ENCODE measurements at regions not wholly inside any gene's neighbourhood (a gene's known extent, or its start where the extent isn't known, plus 50 kb on each side); places are given as distances from the start of the nearest gene placed in this dataset.

DNA sequence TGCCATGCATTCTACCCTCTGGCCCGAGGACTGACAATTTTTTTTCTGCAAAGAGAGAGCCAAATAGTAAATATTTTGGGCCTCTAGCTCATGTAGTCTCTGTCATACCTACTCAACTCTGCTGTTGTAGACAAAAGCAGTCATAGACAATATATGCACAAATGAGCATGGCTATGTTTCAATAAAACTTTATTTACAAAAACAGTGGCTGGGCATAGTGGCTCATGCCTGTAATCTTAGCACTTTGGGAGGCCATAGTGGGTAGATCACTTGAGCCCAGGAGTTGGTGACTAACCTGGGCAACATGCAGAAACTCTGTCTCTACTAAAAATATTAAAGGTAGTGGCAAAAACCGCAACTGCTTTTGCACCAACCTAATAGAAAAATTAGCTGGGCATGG lies 153.7 kb upstream of the BTG1 start:
- H3K36me3 ChIP-seq (ENCODE audit: low read depth, low read length) = no peaks in the 10 kb centered on the region
- H3K4me2 ChIP-seq (ENCODE audit: low read length) = no peak overlapping the region
- no peaks in the 10 kb centered on the region for H3K9me3 ChIP-seq (ENCODE audit: low read length)
- DNase-seq (no peak), ATAC-seq (no peak)
- H3K79me2 ChIP-seq (ENCODE audit: low read length) = no peaks in the 10 kb centered on the region
- TF ChIP-seq EZH2 (IDR thresholded peaks at IDR 0.05; ENCODE audit: low read length, unreplicated experiment) (no peak), EZH2phosphoT487 (IDR thresholded peaks at IDR 0.05; ENCODE audit: borderline replicate concordance, low read length) (no peak)
- TF ChIP-seq, protein P1, sequence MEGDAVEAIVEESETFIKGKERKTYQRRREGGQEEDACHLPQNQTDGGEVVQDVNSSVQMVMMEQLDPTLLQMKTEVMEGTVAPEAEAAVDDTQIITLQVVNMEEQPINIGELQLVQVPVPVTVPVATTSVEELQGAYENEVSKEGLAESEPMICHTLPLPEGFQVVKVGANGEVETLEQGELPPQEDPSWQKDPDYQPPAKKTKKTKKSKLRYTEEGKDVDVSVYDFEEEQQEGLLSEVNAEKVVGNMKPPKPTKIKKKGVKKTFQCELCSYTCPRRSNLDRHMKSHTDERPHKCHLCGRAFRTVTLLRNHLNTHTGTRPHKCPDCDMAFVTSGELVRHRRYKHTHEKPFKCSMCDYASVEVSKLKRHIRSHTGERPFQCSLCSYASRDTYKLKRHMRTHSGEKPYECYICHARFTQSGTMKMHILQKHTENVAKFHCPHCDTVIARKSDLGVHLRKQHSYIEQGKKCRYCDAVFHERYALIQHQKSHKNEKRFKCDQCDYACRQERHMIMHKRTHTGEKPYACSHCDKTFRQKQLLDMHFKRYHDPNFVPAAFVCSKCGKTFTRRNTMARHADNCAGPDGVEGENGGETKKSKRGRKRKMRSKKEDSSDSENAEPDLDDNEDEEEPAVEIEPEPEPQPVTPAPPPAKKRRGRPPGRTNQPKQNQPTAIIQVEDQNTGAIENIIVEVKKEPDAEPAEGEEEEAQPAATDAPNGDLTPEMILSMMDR (conservative IDR thresholded peaks at IDR 0.05; ENCODE audit: low read depth, low read length) = no peak
- H3K27ac ChIP-seq (ENCODE audit: low read length) = no peak overlapping the region
- H3K9me2 ChIP-seq (replicated peaks; ENCODE audit: low read length) = no peaks in the 10 kb centered on the region
- no TSS peak for BruUV-seq (replicated peaks)
- H3K4me3 ChIP-seq (ENCODE audit: low read length) = no peak overlapping the region
- no peak overlapping the region for H3K9ac ChIP-seq (ENCODE audit: low read length)
- H3F3A ChIP-seq (ENCODE audit: low read length, unreplicated experiment) = no peaks in the 10 kb centered on the region
- H3K4me1 ChIP-seq (ENCODE audit: insufficient read depth, low read length) = 0 out of 2 replicates have a peak, but pooled peaks cover 4% of the 10 kb centered on the region
- H3K27me3 ChIP-seq (ENCODE audit: low read length) = no peaks in the 10 kb centered on the region
- POLR2A ChIA-PET (ENCODE audit: unreplicated experiment) = no interaction called here
- no peaks in the 10 kb centered on the region for H4K20me1 ChIP-seq (ENCODE audit: low read length)
- intact Hi-C loops (cut with micrococcal nuclease) = no loop called here
- CTCF ChIA-PET = no interaction called here
- no peak overlapping the region for H2AFZ ChIP-seq (ENCODE audit: low read length)

DNA sequence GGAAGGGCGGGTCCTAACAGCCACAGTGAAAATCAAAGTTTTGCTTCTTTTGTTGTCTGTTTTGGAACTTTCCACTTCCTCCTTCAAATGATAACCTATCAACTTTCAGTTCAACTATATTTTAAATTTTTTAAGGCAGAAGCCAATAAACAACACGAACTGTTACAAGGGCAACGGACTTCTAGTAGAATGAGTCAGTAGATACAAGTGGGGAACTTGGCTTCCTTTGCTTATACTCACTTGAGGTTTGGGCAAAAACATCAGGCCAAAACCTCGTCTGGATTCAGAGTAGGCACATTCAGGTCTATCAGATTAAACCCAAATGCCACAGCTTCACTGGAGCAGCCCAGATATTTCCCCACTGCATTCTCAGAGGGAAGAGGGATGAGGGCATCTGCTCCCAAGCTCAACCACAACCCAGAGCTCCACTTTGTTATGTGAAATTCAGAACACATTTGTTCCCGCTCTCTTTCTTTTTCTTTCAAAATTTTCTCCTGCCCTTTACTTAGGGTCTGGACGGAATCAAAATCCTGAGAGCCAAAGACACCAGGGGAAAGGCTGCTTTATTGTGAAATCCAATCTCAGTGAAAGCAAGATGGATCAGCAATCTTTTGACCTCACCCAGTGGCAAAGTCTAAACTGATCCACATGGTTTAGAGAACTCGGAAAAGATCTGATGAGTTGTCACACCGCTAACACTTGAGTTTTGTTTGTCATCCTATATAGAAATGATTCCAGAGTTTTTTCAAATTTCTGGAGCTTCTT lies 152.5 kb upstream of the BTG1 start:
- no peak overlapping the region for H3K27ac ChIP-seq (ENCODE audit: low read length)
- H4K20me1 ChIP-seq (ENCODE audit: low read length) = no peaks in the 10 kb centered on the region
- BruUV-seq (replicated peaks) = no TSS peak
- H3K9ac ChIP-seq (ENCODE audit: low read length) = no peak overlapping the region
- H3K9me2 ChIP-seq (replicated peaks; ENCODE audit: low read length) = no peaks in the 10 kb centered on the region
- CTCF ChIA-PET = no interaction called here
- no peaks in the 10 kb centered on the region for H3K9me3 ChIP-seq (ENCODE audit: low read length)
- no peak for ATAC-seq
- H2AFZ ChIP-seq (ENCODE audit: low read length) = no peak overlapping the region
- no peaks in the 10 kb centered on the region for H3K36me3 ChIP-seq (ENCODE audit: low read depth, low read length)
- no peak for TF ChIP-seq EZH2 (IDR thresholded peaks at IDR 0.05; ENCODE audit: low read length, unreplicated experiment)
- no peak overlapping the region for H3K4me2 ChIP-seq (ENCODE audit: low read length)
- no peaks in the 10 kb centered on the region for H3K79me2 ChIP-seq (ENCODE audit: low read length)
- intact Hi-C loops (cut with micrococcal nuclease) = no loop called here
- no peaks in the 10 kb centered on the region for H3F3A ChIP-seq (ENCODE audit: low read length, unreplicated experiment)
- no peak overlapping the region for H3K4me3 ChIP-seq (ENCODE audit: low read length)
- H3K27me3 ChIP-seq (ENCODE audit: low read length) = no peaks in the 10 kb centered on the region
- no peak for DNase-seq
- H3K4me1 ChIP-seq (ENCODE audit: insufficient read depth, low read length) = 0 out of 2 replicates have a peak, but pooled peaks cover 4% of the 10 kb centered on the region
- POLR2A ChIA-PET (ENCODE audit: unreplicated experiment) = no interaction called here

DNA sequence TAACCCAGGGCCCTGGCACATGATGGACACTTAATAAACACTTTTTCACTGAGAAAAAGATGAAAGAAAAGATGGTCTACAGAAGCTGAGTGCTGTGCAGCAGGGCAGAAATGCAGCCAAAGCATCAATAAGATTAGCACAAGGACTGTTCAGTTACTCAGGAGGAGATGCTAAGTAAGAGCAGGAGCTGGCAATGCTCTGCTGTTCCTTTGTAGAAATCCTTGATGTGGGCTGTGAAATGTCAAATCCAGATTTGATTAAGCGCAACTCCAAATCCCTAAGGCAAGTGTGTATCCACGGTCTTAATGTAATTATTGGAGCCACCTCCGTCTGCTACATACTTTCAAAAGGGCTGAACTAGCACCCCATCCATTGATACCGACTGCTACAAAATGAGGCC lies 151.8 kb upstream of the BTG1 start:
- no peak overlapping the region for H3K9ac ChIP-seq (ENCODE audit: low read length)
- no peaks in the 10 kb centered on the region for H3K9me2 ChIP-seq (replicated peaks; ENCODE audit: low read length)
- 0 out of 2 replicates have a peak, but pooled peaks cover 3% of the 10 kb centered on the region for H3K4me1 ChIP-seq (ENCODE audit: insufficient read depth, low read length)
- H3K4me2 ChIP-seq (ENCODE audit: low read length) = no peak overlapping the region
- no peaks in the 10 kb centered on the region for H3K9me3 ChIP-seq (ENCODE audit: low read length)
- intact Hi-C loops (cut with micrococcal nuclease) = no loop called here
- H4K20me1 ChIP-seq (ENCODE audit: low read length) = no peaks in the 10 kb centered on the region
- CTCF ChIA-PET = no interaction called here
- no peak for DNase-seq
- H3K27ac ChIP-seq (ENCODE audit: low read length) = no peak overlapping the region
- H3F3A ChIP-seq (ENCODE audit: low read length, unreplicated experiment) = no peaks in the 10 kb centered on the region
- TF ChIP-seq EZH2 (IDR thresholded peaks at IDR 0.05; ENCODE audit: low read length, unreplicated experiment) = no peak
- no peak for TF ChIP-seq EZH2phosphoT487 (IDR thresholded peaks at IDR 0.05; ENCODE audit: borderline replicate concordance, low read length)
- TF ChIP-seq, protein P1 (conservative IDR thresholded peaks at IDR 0.05; ENCODE audit: low read depth, low read length) = no peak
- no peak overlapping the region for H3K4me3 ChIP-seq (ENCODE audit: low read length)
- POLR2A ChIA-PET (ENCODE audit: unreplicated experiment) = no interaction called here
- no peaks in the 10 kb centered on the region for H3K27me3 ChIP-seq (ENCODE audit: low read length)
- H3K36me3 ChIP-seq (ENCODE audit: low read depth, low read length) = no peaks in the 10 kb centered on the region
- no peak for ATAC-seq
- no peaks in the 10 kb centered on the region for H3K79me2 ChIP-seq (ENCODE audit: low read length)
- H2AFZ ChIP-seq (ENCODE audit: low read length) = no peak overlapping the region
- no TSS peak for BruUV-seq (replicated peaks)
